ENCODE measurements at regions not wholly inside any gene's neighbourhood (a gene's known extent, or its start where the extent isn't known, plus 50 kb on each side); places are given as distances from the start of the nearest gene placed in this dataset.

DNA sequence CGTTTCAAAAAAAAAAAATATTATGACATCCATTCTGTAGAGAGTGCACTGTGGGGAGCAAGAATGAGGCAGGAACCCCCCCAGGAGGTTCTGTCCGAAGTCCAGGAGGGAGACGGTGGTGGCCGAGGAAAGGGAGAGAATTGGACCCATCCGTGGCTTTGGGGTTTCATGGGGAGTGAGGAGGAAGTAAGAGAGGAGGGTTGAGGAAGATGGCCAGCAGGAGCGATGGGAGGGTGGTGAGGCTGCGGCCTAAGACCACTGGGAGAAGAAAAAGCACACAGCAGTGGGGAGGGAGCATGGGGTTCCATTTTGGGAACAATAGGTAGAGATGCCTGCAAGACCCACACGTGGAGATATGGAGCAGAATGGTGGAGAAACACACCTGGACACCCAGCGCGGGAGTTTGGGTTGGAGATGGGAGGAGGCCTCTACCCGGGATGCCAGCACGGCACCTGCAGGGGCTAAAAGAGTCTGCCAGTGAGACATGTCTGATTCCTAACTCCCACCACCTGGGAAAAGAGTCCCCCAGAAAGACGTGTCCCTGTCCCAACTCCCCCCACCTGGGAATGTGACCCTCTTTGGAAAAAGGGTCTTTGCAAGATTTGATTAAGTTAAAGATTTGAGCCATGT lies 72.5 kb upstream of the SHANK2 start:
- WGBS (ENCODE audit: insufficient coverage, low coverage, missing lambda C conversion rate) = 0% methylated on average over 12 of the region's 13 CpGs
- H3K9me3 ChIP-seq (replicated peaks; ENCODE audit: control insufficient read depth, insufficient read depth, low read depth, low read length) = no peaks in the 10 kb centered on the region
- no peaks in the 10 kb centered on the region for H3K79me2 ChIP-seq (ENCODE audit: control insufficient read depth, insufficient read depth, low read length)
- H3K4me2 ChIP-seq (ENCODE audit: insufficient read depth, low read length) = no peak overlapping the region
- no peak overlapping the region for H3K4me3 ChIP-seq
- H3K4me1 ChIP-seq (replicated peaks in 1 of 2; ENCODE audit: control insufficient read depth in 2 of 2, insufficient read depth in 2 of 2, low read length in 2 of 2) = no peaks in the 10 kb centered on the region; a peak in 1 of 5 replicates
- H3K9ac ChIP-seq (ENCODE audit: insufficient read depth in 1 of 2, low read depth in 2 of 2, low read length in 2 of 2) = no peak overlapping the region
- CTCF ChIA-PET (ENCODE audit: low intra/inter-chr PET ratio) = no interaction called here
- no peak for ATAC-seq
- H3K36me3 ChIP-seq (ENCODE audit: control insufficient read depth, insufficient read depth, low read length) = no peaks in the 10 kb centered on the region
- in situ Hi-C loops (cut with MboI) (no loop called here), intact Hi-C loops (cut with micrococcal nuclease) (no loop called here)
- H2AFZ ChIP-seq (ENCODE audit: low read depth, low read length) = no peak overlapping the region
- no peak for FAIRE-seq
- peaks cover 0 to 61% of the 10 kb centered on the region in 2 experiments; a peak in 2 of 5 replicates for H3K27me3 ChIP-seq (ENCODE audit: control insufficient read depth in 2 of 2, insufficient read depth in 2 of 2, low read length in 2 of 2)
- POLR2A ChIA-PET = no interaction called here
- no peak for DNase-seq (ENCODE audit: extremely low read depth in 1 of 4, low spot score in 3 of 4)
- no peaks in the 10 kb centered on the region; the same call in 1 of the 2 replicates for H4K20me1 ChIP-seq (replicated peaks; ENCODE audit: control insufficient read depth, insufficient read depth, low read length)
- H3K27ac ChIP-seq (ENCODE audit: extremely low read depth, low read depth, low read length) = no peak overlapping the region
- no peaks in the 10 kb centered on the region for H3K9me1 ChIP-seq (ENCODE audit: control insufficient read depth, insufficient read depth, low read length)
- no TSS peak for BruUV-seq (replicated peaks)
- TF ChIP-seq ZFPM2 (CRISPR knock-in tag; IDR thresholded peaks at IDR 0.05) (no peak), HSF4 (CRISPR knock-in tag; IDR thresholded peaks at IDR 0.05; ENCODE audit: borderline replicate concordance) (no peak), SREBF2 (CRISPR knock-in tag; IDR thresholded peaks at IDR 0.05) (no peak), BRD9 (IDR thresholded peaks at IDR 0.05; ENCODE audit: low read depth, partially characterized antibody) (no peak), ETV1 (tag; conservative IDR thresholded peaks at IDR 0.05; ENCODE audit: low read depth) (no peak), NUFIP1 (IDR thresholded peaks at IDR 0.05; ENCODE audit: partially characterized antibody) (no peak), RBM34 (IDR thresholded peaks at IDR 0.05; ENCODE audit: borderline replicate concordance, insufficient read depth, low read length) (no peak), ZNF75A (CRISPR knock-in tag; IDR thresholded peaks at IDR 0.05) (no peak), MIER1 (IDR thresholded peaks at IDR 0.05; ENCODE audit: low read depth) (no peak), PHB2 (IDR thresholded peaks at IDR 0.05; ENCODE audit: low read depth) (no peak), ZSCAN29 (IDR thresholded peaks at IDR 0.05) (no peak)
- TF ChIP-seq, protein P1, sequence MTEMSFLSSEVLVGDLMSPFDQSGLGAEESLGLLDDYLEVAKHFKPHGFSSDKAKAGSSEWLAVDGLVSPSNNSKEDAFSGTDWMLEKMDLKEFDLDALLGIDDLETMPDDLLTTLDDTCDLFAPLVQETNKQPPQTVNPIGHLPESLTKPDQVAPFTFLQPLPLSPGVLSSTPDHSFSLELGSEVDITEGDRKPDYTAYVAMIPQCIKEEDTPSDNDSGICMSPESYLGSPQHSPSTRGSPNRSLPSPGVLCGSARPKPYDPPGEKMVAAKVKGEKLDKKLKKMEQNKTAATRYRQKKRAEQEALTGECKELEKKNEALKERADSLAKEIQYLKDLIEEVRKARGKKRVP (CRISPR knock-in tag; IDR thresholded peaks at IDR 0.05) = no peak
- TF ChIP-seq, protein P2, sequence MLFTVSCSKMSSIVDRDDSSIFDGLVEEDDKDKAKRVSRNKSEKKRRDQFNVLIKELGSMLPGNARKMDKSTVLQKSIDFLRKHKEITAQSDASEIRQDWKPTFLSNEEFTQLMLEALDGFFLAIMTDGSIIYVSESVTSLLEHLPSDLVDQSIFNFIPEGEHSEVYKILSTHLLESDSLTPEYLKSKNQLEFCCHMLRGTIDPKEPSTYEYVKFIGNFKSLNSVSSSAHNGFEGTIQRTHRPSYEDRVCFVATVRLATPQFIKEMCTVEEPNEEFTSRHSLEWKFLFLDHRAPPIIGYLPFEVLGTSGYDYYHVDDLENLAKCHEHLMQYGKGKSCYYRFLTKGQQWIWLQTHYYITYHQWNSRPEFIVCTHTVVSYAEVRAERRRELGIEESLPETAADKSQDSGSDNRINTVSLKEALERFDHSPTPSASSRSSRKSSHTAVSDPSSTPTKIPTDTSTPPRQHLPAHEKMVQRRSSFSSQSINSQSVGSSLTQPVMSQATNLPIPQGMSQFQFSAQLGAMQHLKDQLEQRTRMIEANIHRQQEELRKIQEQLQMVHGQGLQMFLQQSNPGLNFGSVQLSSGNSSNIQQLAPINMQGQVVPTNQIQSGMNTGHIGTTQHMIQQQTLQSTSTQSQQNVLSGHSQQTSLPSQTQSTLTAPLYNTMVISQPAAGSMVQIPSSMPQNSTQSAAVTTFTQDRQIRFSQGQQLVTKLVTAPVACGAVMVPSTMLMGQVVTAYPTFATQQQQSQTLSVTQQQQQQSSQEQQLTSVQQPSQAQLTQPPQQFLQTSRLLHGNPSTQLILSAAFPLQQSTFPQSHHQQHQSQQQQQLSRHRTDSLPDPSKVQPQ (CRISPR knock-in tag; IDR thresholded peaks at IDR 0.05; ENCODE audit: borderline replicate concordance) = no peak
- TF ChIP-seq, protein P3, sequence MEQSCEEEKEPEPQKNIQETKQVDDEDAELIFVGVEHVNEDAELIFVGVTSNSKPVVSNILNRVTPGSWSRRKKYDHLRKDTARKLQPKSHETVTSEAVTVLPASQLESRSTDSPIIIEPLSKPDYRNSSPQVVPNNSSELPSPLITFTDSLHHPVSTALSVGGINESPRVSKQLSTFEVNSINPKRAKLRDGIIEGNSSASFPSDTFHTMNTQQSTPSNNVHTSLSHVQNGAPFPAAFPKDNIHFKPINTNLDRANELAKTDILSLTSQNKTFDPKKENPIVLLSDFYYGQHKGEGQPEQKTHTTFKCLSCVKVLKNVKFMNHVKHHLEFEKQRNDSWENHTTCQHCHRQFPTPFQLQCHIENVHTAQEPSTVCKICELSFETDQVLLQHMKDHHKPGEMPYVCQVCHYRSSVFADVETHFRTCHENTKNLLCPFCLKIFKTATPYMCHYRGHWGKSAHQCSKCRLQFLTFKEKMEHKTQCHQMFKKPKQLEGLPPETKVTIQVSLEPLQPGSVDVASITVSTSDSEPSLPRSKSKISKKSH (CRISPR knock-in tag; IDR thresholded peaks at IDR 0.05) = no peak
- TF ChIP-seq, protein P4, sequence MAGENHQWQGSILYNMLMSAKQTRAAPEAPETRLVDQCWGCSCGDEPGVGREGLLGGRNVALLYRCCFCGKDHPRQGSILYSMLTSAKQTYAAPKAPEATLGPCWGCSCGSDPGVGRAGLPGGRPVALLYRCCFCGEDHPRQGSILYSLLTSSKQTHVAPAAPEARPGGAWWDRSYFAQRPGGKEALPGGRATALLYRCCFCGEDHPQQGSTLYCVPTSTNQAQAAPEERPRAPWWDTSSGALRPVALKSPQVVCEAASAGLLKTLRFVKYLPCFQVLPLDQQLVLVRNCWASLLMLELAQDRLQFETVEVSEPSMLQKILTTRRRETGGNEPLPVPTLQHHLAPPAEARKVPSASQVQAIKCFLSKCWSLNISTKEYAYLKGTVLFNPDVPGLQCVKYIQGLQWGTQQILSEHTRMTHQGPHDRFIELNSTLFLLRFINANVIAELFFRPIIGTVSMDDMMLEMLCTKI (IDR thresholded peaks at IDR 0.05; ENCODE audit: partially characterized antibody) = no peak
- TF ChIP-seq, protein P5, sequence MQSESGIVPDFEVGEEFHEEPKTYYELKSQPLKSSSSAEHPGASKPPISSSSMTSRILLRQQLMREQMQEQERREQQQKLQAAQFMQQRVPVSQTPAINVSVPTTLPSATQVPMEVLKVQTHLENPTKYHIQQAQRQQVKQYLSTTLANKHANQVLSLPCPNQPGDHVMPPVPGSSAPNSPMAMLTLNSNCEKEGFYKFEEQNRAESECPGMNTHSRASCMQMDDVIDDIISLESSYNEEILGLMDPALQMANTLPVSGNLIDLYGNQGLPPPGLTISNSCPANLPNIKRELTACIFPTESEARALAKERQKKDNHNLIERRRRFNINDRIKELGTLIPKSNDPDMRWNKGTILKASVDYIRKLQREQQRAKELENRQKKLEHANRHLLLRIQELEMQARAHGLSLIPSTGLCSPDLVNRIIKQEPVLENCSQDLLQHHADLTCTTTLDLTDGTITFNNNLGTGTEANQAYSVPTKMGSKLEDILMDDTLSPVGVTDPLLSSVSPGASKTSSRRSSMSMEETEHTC (IDR thresholded peaks at IDR 0.05) = no peak
